Gastroesophageal sphincter (tissue), 4 donors: ENCODE measurements at regions not wholly inside any gene's neighbourhood (a gene's known extent, or its start where the extent isn't known, plus 50 kb on each side); places are given as distances from the start of the nearest gene placed in this dataset.

Source experiments
- ATAC-seq: fragments of 150-250 bp; one replicate; pipeline ENCODE4 v1.9.1; 2016; ENCODE audit warnings: mild to moderate bottlenecking, moderate library complexity
- H3K27ac ChIP-seq, 4 donors: fragments of 200-600 bp; sonication (generic) in 3 of 4; 1 replicate in 3 of 4; 2 replicates in 1 of 4; pipeline ENCODE4 v1.5.1; 2016 to 2019
- H3K27me3 ChIP-seq: fragments of 200-600 bp; sonication (generic); one replicate; pipeline ENCODE4 v1.5.1; 2019
- H3K36me3 ChIP-seq, 2 donors: fragments of 200-600 bp; sonication (generic); one replicate each; pipeline ENCODE4 v1.5.1; 2019; ENCODE audit warnings: control low read depth in 1 of 2
- H3K4me1 ChIP-seq, 3 donors: fragments of 200-600 bp; sonication (generic); 1 replicate in 2 of 3; 2 replicates in 1 of 3; pipeline ENCODE4 v1.5.1; 2016 to 2019; ENCODE audit warnings: control low read depth in 2 of 3
- H3K4me3 ChIP-seq, 2 donors: fragments of 200-600 bp; sonication (generic); one replicate each; pipeline ENCODE4 v1.5.1; 2019; ENCODE audit warnings: mild to moderate bottlenecking in 1 of 2, moderate library complexity in 1 of 2
- H3K9me3 ChIP-seq, 3 donors: fragments of 200-600 bp; sonication (generic); one replicate each; pipeline ENCODE4 v1.5.1; 2017 to 2019; ENCODE audit warnings: control low read depth in 2 of 3
- EP300 ChIP-seq: sonication (generic); formaldehyde crosslinking; IDR thresholded peaks from one replicate; pipeline ENCODE4 v1.6.1; 2017; ENCODE audit warnings: antibody characterized with exemption, mild to moderate bottlenecking
- POLR2A ChIP-seq, 2 donors: fragments of 450-650 bp; IDR thresholded peaks; one replicate each; pipeline ENCODE4 v1.6.1; 2017; ENCODE audit warnings: antibody characterized with exemption in 2 of 2, mild to moderate bottlenecking in 2 of 2, moderate library complexity in 1 of 2
- POLR2AphosphoS5 ChIP-seq: sonication (generic); formaldehyde crosslinking; IDR thresholded peaks from one replicate; pipeline ENCODE4 v1.6.1; 2017; ENCODE audit warnings: antibody characterized with exemption
- WGBS, 2 donors: methylation state at CpG; one replicate each; pipeline ENCODE4 v1.1.5; 2018; ENCODE audit warnings: low coverage in 1 of 2; 5-methylcytosine and 5-hydroxymethylcytosine counted together
- TF ChIP-seq, protein P1 (sequence below), 4 experiments: fragments of 200-600 bp in 2 of 4; fragments of 450-650 bp in 2 of 4; sonication (generic) in 1 of 4; IDR thresholded peaks; one replicate each; pipeline ENCODE4 v1.5.1; 2017 to 2019; ENCODE audit warnings: antibody characterized with exemption in 4 of 4, mild to moderate bottlenecking in 2 of 4, moderate library complexity in 2 of 4

- H3K36me3 ChIP-seq, result no peaks in the 10 kb centered on the region
- no peaks in the 10 kb centered on the region for H3K9me3 ChIP-seq
- ATAC-seq, result no peak
- H3K27me3 ChIP-seq, result peaks cover 4% of the 10 kb centered on the region
- no peak for TF ChIP-seq POLR2A (IDR thresholded peaks at IDR 0.05)
- TF ChIP-seq, protein P1, sequence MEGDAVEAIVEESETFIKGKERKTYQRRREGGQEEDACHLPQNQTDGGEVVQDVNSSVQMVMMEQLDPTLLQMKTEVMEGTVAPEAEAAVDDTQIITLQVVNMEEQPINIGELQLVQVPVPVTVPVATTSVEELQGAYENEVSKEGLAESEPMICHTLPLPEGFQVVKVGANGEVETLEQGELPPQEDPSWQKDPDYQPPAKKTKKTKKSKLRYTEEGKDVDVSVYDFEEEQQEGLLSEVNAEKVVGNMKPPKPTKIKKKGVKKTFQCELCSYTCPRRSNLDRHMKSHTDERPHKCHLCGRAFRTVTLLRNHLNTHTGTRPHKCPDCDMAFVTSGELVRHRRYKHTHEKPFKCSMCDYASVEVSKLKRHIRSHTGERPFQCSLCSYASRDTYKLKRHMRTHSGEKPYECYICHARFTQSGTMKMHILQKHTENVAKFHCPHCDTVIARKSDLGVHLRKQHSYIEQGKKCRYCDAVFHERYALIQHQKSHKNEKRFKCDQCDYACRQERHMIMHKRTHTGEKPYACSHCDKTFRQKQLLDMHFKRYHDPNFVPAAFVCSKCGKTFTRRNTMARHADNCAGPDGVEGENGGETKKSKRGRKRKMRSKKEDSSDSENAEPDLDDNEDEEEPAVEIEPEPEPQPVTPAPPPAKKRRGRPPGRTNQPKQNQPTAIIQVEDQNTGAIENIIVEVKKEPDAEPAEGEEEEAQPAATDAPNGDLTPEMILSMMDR (IDR thresholded peaks at IDR 0.05), result no peak
- no peak for TF ChIP-seq EP300
- no peak for TF ChIP-seq POLR2AphosphoS5
- no CpG with 5 or more reads among the region's 2 CpGs for WGBS, 2 donors
- H3K27ac ChIP-seq, result no peak overlapping the region
- H3K4me3 ChIP-seq, result no peak overlapping the region
- H3K4me1 ChIP-seq, result no peaks in the 10 kb centered on the region
These were observed 124.1 kb upstream of the HNRNPA3 start for GRCh38 chr2:177088529-177088928.

DNA sequence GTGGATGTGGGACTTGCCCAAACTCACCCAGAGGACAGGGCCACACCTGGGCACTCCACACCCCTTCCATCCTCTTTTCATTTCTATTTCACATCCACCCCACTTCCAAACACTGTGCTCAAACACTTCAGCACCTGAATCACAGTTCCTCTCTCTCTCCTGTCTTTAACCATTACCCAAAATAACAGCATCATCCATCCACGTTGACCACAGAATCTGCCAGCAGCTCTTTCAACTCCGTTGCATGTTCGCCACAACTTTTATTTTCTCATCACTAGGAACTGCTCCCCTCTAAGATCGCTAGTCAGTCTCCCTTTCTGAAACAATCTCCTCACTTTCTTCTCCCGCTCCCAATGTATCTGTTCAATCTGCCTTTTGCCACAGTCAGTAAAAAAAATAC lies 121.6 kb upstream of the HNRNPA3 start:
- H3K36me3 ChIP-seq, result no peaks in the 10 kb centered on the region
- WGBS, 2 donors, result 81 to 89% methylated on average over 5 of the region's 5 CpGs
- H3K4me1 ChIP-seq, result no peaks in the 10 kb centered on the region
- TF ChIP-seq, protein P1 (IDR thresholded peaks at IDR 0.05), result no peak
- TF ChIP-seq EP300 (no peak), POLR2A (IDR thresholded peaks at IDR 0.05) (no peak), POLR2AphosphoS5 (no peak)
- H3K4me3 ChIP-seq, result no peak overlapping the region
- peaks cover 4% of the 10 kb centered on the region for H3K27me3 ChIP-seq
- H3K9me3 ChIP-seq, result no peaks in the 10 kb centered on the region
- H3K27ac ChIP-seq, result no peak overlapping the region
- no peak for ATAC-seq

DNA sequence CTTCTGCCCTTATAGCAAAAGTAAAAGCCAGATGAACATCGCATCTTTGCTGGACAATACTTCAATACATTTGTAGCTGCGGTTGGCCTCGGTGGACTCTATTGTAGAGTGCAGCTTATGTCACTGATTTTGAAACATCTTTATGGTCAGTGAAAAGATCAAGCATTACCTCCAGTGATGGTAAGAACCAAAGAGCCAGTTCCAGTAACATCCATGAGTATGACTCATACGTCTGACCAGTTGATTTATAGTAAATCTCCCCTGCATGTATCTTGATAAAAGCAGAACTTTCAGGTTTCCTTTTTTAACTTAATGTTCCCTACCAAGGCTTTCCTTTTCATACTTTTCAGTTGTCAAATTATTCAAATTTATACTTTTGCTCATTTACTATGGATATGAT lies 119.2 kb upstream of the HNRNPA3 start:
- no peak for ATAC-seq
- H3K27me3 ChIP-seq, result peaks cover 4% of the 10 kb centered on the region
- H3K4me3 ChIP-seq, result no peak overlapping the region
- no peak overlapping the region for H3K27ac ChIP-seq
- no peaks in the 10 kb centered on the region for H3K9me3 ChIP-seq
- H3K4me1 ChIP-seq, result no peaks in the 10 kb centered on the region
- H3K36me3 ChIP-seq, result no peaks in the 10 kb centered on the region
- TF ChIP-seq, protein P1 (IDR thresholded peaks at IDR 0.05), result no peak
- TF ChIP-seq POLR2AphosphoS5, result no peak
- no peak for TF ChIP-seq EP300
- TF ChIP-seq POLR2A (IDR thresholded peaks at IDR 0.05), result no peak
- 80 to 94% methylated on average over 4 of the region's 4 CpGs for WGBS, 2 donors

DNA sequence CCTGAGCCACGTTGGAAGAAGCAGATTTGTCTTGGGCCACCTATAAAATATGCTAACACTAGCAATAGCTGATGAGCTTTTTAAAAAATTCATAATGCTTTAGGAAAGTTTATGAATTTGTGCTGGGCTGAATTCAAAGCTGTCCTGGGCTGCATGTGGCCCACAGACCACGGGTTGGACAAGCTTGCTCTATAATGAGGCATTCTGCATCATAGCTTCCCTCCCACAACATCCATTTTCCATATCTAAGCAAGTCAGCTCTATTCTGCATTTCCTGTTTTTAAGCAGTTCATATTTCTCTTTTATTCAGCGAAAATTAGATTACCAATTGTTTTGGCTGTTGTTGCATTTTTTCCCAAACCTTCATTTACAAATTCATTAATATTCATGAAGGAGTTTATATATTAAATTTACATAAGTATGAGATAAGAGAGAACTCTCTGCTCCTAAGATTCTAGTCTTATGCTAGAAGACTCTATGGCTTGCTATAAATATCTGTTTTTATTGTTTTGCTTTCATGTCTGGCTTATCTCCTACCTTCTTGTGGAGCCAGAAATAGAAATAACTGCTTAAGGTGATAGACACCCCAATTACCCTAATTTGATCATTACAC lies 114.5 kb upstream of the HNRNPA3 start:
- no peaks in the 10 kb centered on the region for H3K36me3 ChIP-seq
- no peaks in the 10 kb centered on the region for H3K4me1 ChIP-seq
- TF ChIP-seq POLR2AphosphoS5 (no peak), EP300 (no peak), POLR2A (IDR thresholded peaks at IDR 0.05) (no peak)
- TF ChIP-seq, protein P1 (IDR thresholded peaks at IDR 0.05), result no peak
- no peak overlapping the region for H3K4me3 ChIP-seq
- H3K27ac ChIP-seq, result no peak overlapping the region
- WGBS, 2 donors, result 58 to 68% methylated on average over 3 of the region's 3 CpGs
- no peaks in the 10 kb centered on the region for H3K27me3 ChIP-seq
- no peak for ATAC-seq
- H3K9me3 ChIP-seq, result peaks cover 0 to 5% (median 0%) of the 10 kb centered on the region in 3 donors

GRCh38 chr2:177101930-177102329 lies 110.7 kb upstream of the HNRNPA3 start:
- Histone ChIP-seq H3K27me3 (peaks cover 2% of the 10 kb centered on the region), H3K27ac (no peak overlapping the region), H3K36me3 (no peaks in the 10 kb centered on the region), H3K4me3 (no peak overlapping the region), H3K4me1 (no peaks in the 10 kb centered on the region), H3K9me3 (peaks cover 0 to 5% (median 0%) of the 10 kb centered on the region in 3 donors)
- no peak for ATAC-seq
- TF ChIP-seq, protein P1 (IDR thresholded peaks at IDR 0.05), result no peak
